BLaER1 (cell line): ENCODE measurements at regions not wholly inside any gene's neighbourhood (a gene's known extent, or its start where the extent isn't known, plus 50 kb on each side); places are given as distances from the start of the nearest gene placed in this dataset.
A peak's percentile ranks its signal among the peaks of the same experiment; 100 is the strongest.

Source experiments
- H3K27ac ChIP-seq: shearing (Covaris generic); formaldehyde crosslinking; 2 replicates; pipeline ENCODE4 v1.8.1; 2022
- H3K27me3 ChIP-seq: shearing (Covaris generic); formaldehyde crosslinking; 2 replicates; pipeline ENCODE4 v1.8.1; 2022
- H3K36me3 ChIP-seq: shearing (Covaris generic); formaldehyde crosslinking; 2 replicates; pipeline ENCODE4 v1.8.1; 2022
- H3K4me1 ChIP-seq: shearing (Covaris generic); formaldehyde crosslinking; 2 replicates; pipeline ENCODE4 v1.8.1; 2022
- H3K4me2 ChIP-seq: shearing (Covaris generic); formaldehyde crosslinking; 2 replicates; pipeline ENCODE4 v1.8.1; 2022
- H3K4me3 ChIP-seq: shearing (Covaris generic); formaldehyde crosslinking; 2 replicates; pipeline ENCODE4 v1.8.1; 2022
- H3K9ac ChIP-seq: shearing (Covaris generic); formaldehyde crosslinking; 2 replicates; pipeline ENCODE4 v1.8.1; 2022
- H3K9me3 ChIP-seq: shearing (Covaris generic); formaldehyde crosslinking; 2 replicates; pipeline ENCODE4 v1.8.1; 2022
- H4K20me1 ChIP-seq: shearing (Covaris generic); formaldehyde crosslinking; 2 replicates; pipeline ENCODE4 v1.8.1; 2022
- Cebpa-rat ChIP-seq: shearing (Covaris generic); IDR thresholded peaks from 2 replicates; pipeline ENCODE4 v1.8.1; 2022

GRCh38 chr18:2424420-2424819 is 146.9 kb downstream of the METTL4 start:
- Histone ChIP-seq H3K4me2 (no peak overlapping the region), H3K4me1 (peaks cover 5% of the 10 kb centered on the region; the same call in 1 of the 2 replicates), H3K9me3 (peaks cover 16% of the 10 kb centered on the region), H3K36me3 (no peaks in the 10 kb centered on the region), H3K9ac (no peak overlapping the region), H3K4me3 (no peak overlapping the region), H3K27me3 (no peaks in the 10 kb centered on the region), H4K20me1 (no peaks in the 10 kb centered on the region), H3K27ac (no peak overlapping the region)
- no peak for TF ChIP-seq Cebpa-rat

GRCh38 chr18:2425426-2426317 is 145.6 kb downstream of the METTL4 start:
- no peak for TF ChIP-seq Cebpa-rat
- Histone ChIP-seq H4K20me1 (no peaks in the 10 kb centered on the region), H3K9me3 (peaks cover 28% of the 10 kb centered on the region)

GRCh38 chr18:2430191-2430590 is 141.1 kb downstream of the METTL4 start:
- Histone ChIP-seq H3K4me3 (no peak overlapping the region), H3K36me3 (no peaks in the 10 kb centered on the region; the same call in 1 of the 2 replicates), H3K9ac (no peak overlapping the region), H4K20me1 (no peaks in the 10 kb centered on the region), H3K4me1 (peaks cover 12% of the 10 kb centered on the region; the same call in 1 of the 2 replicates), H3K27me3 (no peaks in the 10 kb centered on the region), H3K4me2 (no peak overlapping the region), H3K27ac (no peak overlapping the region), H3K9me3 (peaks cover 42% of the 10 kb centered on the region)
- TF ChIP-seq Cebpa-rat: no peak

More at GRCh38 chr18:2425426-2426317, 145.6 kb downstream of the METTL4 start:
- no peaks in the 10 kb centered on the region for H3K27me3 ChIP-seq
- H3K4me3 ChIP-seq: no peak overlapping the region
- no peak overlapping the region for H3K4me2 ChIP-seq
- H3K9ac ChIP-seq: no peak overlapping the region
- no peaks in the 10 kb centered on the region; the same call in 1 of the 2 replicates for H3K36me3 ChIP-seq
- no peak overlapping the region for H3K27ac ChIP-seq
- H3K4me1 ChIP-seq: peaks cover 5% of the 10 kb centered on the region; the same call in 1 of the 2 replicates

- Histone ChIP-seq H4K20me1 (no peaks in the 10 kb centered on the region), H3K27ac (no peak overlapping the region), H3K36me3 (peaks cover 3% of the 10 kb centered on the region; the same call in 1 of the 2 replicates), H3K9ac (no peak overlapping the region), H3K4me1 (peaks cover 12% of the 10 kb centered on the region; the same call in 1 of the 2 replicates), H3K4me3 (no peak overlapping the region), H3K4me2 (0 out of 2 replicates have a peak overlapping the region, but pooled peaks have one; percentile 20), H3K9me3 (peaks cover 49% of the 10 kb centered on the region), H3K27me3 (no peaks in the 10 kb centered on the region)
- no peak for TF ChIP-seq Cebpa-rat
Observed at GRCh38 chr18:2431806-2432205, 139.5 kb downstream of the METTL4 start.

- Histone ChIP-seq H3K27ac (no peak overlapping the region), H3K4me2 (no peak overlapping the region), H3K4me3 (no peak overlapping the region), H3K4me1 (peaks cover 21% of the 10 kb centered on the region), H3K9me3 (peaks cover 49% of the 10 kb centered on the region), H3K36me3 (peaks cover 3% of the 10 kb centered on the region; the same call in 1 of the 2 replicates), H3K27me3 (no peaks in the 10 kb centered on the region), H3K9ac (no peak overlapping the region), H4K20me1 (no peaks in the 10 kb centered on the region)
- TF ChIP-seq Cebpa-rat: no peak
Observed at GRCh38 chr18:2433366-2433765, 137.9 kb downstream of the METTL4 start.

- H3K9me3 ChIP-seq: peaks cover 52% of the 10 kb centered on the region
- H3K27me3 ChIP-seq: no peaks in the 10 kb centered on the region
- no peak overlapping the region for H3K27ac ChIP-seq
- H3K4me3 ChIP-seq: peak overlapping the region; percentile 27; the same call in 1 of the 2 replicates
- TF ChIP-seq Cebpa-rat: no peak
- H3K36me3 ChIP-seq: peaks cover 9% of the 10 kb centered on the region
- H3K4me2 ChIP-seq: no peak overlapping the region
- no peak overlapping the region for H3K9ac ChIP-seq
- H4K20me1 ChIP-seq: no peaks in the 10 kb centered on the region
- peaks cover 44% of the 10 kb centered on the region for H3K4me1 ChIP-seq
Observed at GRCh38 chr18:2441544-2441943, 129.8 kb downstream of the METTL4 start.

- peaks cover 9% of the 10 kb centered on the region for H3K36me3 ChIP-seq
- no peak for TF ChIP-seq Cebpa-rat
- no peak overlapping the region for H3K4me2 ChIP-seq
- no peaks in the 10 kb centered on the region for H4K20me1 ChIP-seq
- H3K4me1 ChIP-seq: peaks cover 44% of the 10 kb centered on the region
- no peak overlapping the region for H3K27ac ChIP-seq
- H3K9ac ChIP-seq: no peak overlapping the region
- peaks cover 55% of the 10 kb centered on the region for H3K9me3 ChIP-seq
- no peaks in the 10 kb centered on the region for H3K27me3 ChIP-seq
- peak overlapping the region; percentile 27; the same call in 1 of the 2 replicates for H3K4me3 ChIP-seq
Observed at GRCh38 chr18:2442006-2442405, 129.3 kb downstream of the METTL4 start.

- Histone ChIP-seq H3K4me2 (no peak overlapping the region), H3K9me3 (peaks cover 62% of the 10 kb centered on the region)
- no peak for TF ChIP-seq Cebpa-rat
Observed at GRCh38 chr18:2442726-2443275, 128.5 kb downstream of the METTL4 start.

GRCh38 chr18:2444201-2444875 is 127.0 kb downstream of the METTL4 start:
- Histone ChIP-seq H3K27me3 (no peaks in the 10 kb centered on the region), H3K9me3 (peaks cover 60% of the 10 kb centered on the region), H4K20me1 (no peaks in the 10 kb centered on the region), H3K4me1 (peaks cover 26% of the 10 kb centered on the region), H3K4me3 (no peak overlapping the region), H3K36me3 (peaks cover 9% of the 10 kb centered on the region), H3K4me2 (peak overlapping the region; percentile 30), H3K27ac (no peak overlapping the region), H3K9ac (no peak overlapping the region)
- no peak for TF ChIP-seq Cebpa-rat

More at GRCh38 chr18:2442726-2443275, 128.5 kb downstream of the METTL4 start:
- Histone ChIP-seq H4K20me1 (no peaks in the 10 kb centered on the region), H3K27ac (no peak overlapping the region), H3K4me3 (no peak overlapping the region), H3K27me3 (no peaks in the 10 kb centered on the region), H3K36me3 (peaks cover 9% of the 10 kb centered on the region), H3K4me1 (peaks cover 41% of the 10 kb centered on the region), H3K9ac (no peak overlapping the region)
